ENCODE measurements at regions not wholly inside any gene's neighbourhood (a gene's known extent, or its start where the extent isn't known, plus 50 kb on each side); places are given as distances from the start of the nearest gene placed in this dataset.

GRCh38 chr10:28785018-28785417, 107.7 kb downstream of the BAMBI start:
- no peak for DNase-seq

GRCh38 chr10:28788252-28788651, 110.9 kb downstream of the BAMBI start:
- DNase-seq = no peak

GRCh38 chr10:28788762-28789161, 111.4 kb downstream of the BAMBI start:
- no peak for DNase-seq

- DNase-seq = no peak
These were observed 112.8 kb downstream of the BAMBI start for GRCh38 chr10:28790146-28790545.

- DNase-seq = no peak
These were observed 116.2 kb downstream of the BAMBI start for GRCh38 chr10:28793482-28793881.

GRCh38 chr10:28794986-28795385, 117.7 kb downstream of the BAMBI start:
- DNase-seq = no peak

- no peak for DNase-seq
These were observed 119.5 kb downstream of the BAMBI start for GRCh38 chr10:28796606-28797512.

GRCh38 chr10:28797904-28798371, 120.6 kb downstream of the BAMBI start:
- no peak for DNase-seq

- DNase-seq = no peak
These were observed 121.2 kb downstream of the BAMBI start for GRCh38 chr10:28798428-28798955.

- no peak for DNase-seq
These were observed 121.6 kb downstream of the BAMBI start for GRCh38 chr10:28798964-28799363.

GRCh38 chr10:28800144-28800543, 122.8 kb downstream of the BAMBI start:
- no peak for DNase-seq

- no peak for DNase-seq
These were observed 123.9 kb downstream of the BAMBI start for GRCh38 chr10:28801247-28801646.

- DNase-seq = no peak
These were observed 124.5 kb downstream of the BAMBI start for GRCh38 chr10:28801869-28802268.

GRCh38 chr10:28805390-28805789, 128.1 kb downstream of the BAMBI start:
- no peak for DNase-seq

GRCh38 chr10:28806488-28806941, 129.2 kb downstream of the BAMBI start:
- DNase-seq = no peak

- no peak for DNase-seq
These were observed 129.8 kb downstream of the BAMBI start for GRCh38 chr10:28806951-28807759.

- no peak for DNase-seq
These were observed 130.7 kb downstream of the BAMBI start for GRCh38 chr10:28807760-28808613.

GRCh38 chr10:28808693-28809092, 131.4 kb downstream of the BAMBI start:
- no peak for DNase-seq

- DNase-seq = no peak
These were observed 132.9 kb downstream of the BAMBI start for GRCh38 chr10:28810057-28810870.

- DNase-seq = no peak
These were observed 134.5 kb downstream of the BAMBI start for GRCh38 chr10:28811639-28812349.
